ENCODE measurements at regions not wholly inside any gene's neighbourhood (a gene's known extent, or its start where the extent isn't known, plus 50 kb on each side); places are given as distances from the start of the nearest gene placed in this dataset.

DNA sequence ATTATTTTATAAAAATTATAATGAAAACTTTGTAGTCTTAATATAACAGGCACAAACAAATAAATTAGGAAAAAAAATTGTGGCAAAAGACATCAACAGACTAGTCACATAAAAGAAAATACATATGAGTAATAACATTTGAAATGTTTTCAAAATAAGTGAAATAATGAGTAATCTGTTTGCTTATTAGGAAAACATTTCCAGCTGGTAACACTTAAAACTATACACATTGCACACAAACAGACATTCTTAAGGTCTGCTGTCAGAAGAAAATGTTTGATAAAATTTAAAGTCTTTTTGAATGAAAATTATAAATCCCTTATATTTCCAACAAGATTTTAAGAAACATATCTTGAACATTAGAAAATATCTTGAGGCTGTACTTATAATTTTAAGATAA is 1326.3 kb upstream of the CADM2 start:
- no peak for DNase-seq (ENCODE audit: low read depth)
- no peak overlapping the region for H3K4me3 ChIP-seq (replicated peaks; ENCODE audit: low read depth, low read length)
- TF ChIP-seq, protein P1, sequence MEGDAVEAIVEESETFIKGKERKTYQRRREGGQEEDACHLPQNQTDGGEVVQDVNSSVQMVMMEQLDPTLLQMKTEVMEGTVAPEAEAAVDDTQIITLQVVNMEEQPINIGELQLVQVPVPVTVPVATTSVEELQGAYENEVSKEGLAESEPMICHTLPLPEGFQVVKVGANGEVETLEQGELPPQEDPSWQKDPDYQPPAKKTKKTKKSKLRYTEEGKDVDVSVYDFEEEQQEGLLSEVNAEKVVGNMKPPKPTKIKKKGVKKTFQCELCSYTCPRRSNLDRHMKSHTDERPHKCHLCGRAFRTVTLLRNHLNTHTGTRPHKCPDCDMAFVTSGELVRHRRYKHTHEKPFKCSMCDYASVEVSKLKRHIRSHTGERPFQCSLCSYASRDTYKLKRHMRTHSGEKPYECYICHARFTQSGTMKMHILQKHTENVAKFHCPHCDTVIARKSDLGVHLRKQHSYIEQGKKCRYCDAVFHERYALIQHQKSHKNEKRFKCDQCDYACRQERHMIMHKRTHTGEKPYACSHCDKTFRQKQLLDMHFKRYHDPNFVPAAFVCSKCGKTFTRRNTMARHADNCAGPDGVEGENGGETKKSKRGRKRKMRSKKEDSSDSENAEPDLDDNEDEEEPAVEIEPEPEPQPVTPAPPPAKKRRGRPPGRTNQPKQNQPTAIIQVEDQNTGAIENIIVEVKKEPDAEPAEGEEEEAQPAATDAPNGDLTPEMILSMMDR (IDR thresholded peaks at IDR 0.05; ENCODE audit: low read length, missing control alignments): no peak

DNA sequence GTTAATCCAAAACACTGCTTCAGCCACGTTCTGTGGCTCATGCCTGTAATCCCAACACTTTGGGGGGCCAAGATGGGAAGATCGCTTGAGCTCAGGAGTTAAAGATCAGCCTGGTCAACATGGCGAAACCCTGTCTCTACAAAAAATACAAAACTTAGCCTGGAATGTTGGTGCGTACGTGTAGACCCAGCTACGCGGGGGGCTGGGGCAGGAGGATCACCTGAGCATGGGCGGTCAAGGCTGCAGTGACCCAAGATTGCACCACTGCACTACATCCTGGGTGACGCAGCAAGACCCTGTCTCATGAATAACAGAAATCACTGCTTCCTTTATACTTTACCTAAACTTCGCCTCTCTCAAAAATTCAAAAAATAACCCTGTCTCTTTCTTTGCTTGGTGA is 1325.0 kb upstream of the CADM2 start:
- no peak for DNase-seq (ENCODE audit: low read depth)
- H3K4me3 ChIP-seq (replicated peaks; ENCODE audit: low read depth, low read length): no peak overlapping the region
- TF ChIP-seq, protein P1 (IDR thresholded peaks at IDR 0.05; ENCODE audit: low read length, missing control alignments): no peak

DNA sequence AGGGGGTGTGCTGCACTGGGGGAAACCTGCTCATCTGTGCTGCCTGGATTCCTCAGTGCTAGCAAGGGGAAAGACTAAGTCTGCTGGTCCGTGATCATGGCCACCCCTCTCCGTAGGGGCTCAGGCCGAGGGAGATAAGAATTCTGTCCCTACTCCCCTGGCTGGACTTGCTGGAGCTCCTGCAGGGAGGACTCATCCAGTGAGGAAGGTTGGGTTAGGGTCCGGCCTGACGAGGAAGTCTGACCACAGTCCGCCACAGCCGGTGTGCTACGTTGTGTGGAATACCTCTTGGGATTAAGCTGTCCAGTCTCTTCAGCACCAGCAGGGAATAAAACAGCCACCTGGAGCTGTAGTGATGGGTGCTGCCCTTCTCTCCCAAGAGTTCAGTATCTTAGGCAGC is 1309.1 kb upstream of the CADM2 start:
- no peak for DNase-seq (ENCODE audit: low read depth)
- TF ChIP-seq, protein P1 (IDR thresholded peaks at IDR 0.05; ENCODE audit: low read length, missing control alignments): no peak
- H3K4me3 ChIP-seq (replicated peaks; ENCODE audit: low read depth, low read length): no peak overlapping the region

DNA sequence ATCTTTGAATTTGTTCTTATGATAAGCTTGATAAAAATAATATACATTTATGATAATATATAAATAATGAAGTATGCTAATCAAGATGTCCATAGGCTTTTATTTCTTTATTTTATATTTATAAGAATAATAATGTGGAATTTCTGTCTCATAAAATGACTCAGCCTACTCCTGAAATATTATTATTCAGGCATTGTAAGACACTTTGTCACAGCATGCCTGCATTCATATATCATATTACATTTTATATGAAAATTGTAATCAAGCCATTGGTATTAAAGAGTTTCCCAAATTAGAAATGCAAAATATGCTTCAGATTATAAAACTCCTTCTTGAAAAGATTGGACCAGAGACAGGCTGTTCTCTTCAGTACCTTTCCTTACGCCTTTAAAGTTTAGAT is 1303.7 kb upstream of the CADM2 start:
- H3K4me3 ChIP-seq (replicated peaks; ENCODE audit: low read depth, low read length): no peak overlapping the region
- TF ChIP-seq, protein P1 (IDR thresholded peaks at IDR 0.05; ENCODE audit: low read length, missing control alignments): no peak
- no peak for DNase-seq (ENCODE audit: low read depth)

DNA sequence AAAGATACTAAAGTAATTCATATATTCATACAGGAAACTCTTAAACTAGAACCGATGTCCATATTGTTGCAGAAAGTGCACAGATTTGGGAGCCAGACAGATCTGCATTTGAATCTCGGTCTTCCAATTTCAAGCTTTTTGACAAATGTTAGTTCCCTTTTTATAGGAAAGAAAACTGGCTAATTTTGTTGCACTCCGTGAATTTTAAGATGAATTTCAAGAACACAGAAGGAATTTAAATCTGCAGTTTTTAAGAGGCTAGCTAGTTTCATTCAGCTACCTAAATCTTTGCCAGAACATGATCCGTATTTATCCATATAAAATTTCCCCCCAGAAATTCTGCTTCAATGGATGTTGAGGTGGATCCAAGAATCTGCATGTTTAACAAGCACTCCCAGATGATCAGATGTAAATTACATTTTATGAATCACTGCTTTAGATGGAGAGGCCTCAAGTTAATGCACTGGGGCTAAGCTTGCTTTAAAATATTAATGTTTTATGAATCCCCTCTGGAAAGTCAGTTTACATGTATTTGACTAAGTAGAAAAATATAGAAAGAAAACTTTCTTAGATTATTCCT is 1296.3 kb upstream of the CADM2 start:
- DNase-seq (ENCODE audit: low read depth): no peak
- no peak overlapping the region for H3K4me3 ChIP-seq (replicated peaks; ENCODE audit: low read depth, low read length)
- TF ChIP-seq, protein P1 (IDR thresholded peaks at IDR 0.05; ENCODE audit: low read length, missing control alignments): no peak

DNA sequence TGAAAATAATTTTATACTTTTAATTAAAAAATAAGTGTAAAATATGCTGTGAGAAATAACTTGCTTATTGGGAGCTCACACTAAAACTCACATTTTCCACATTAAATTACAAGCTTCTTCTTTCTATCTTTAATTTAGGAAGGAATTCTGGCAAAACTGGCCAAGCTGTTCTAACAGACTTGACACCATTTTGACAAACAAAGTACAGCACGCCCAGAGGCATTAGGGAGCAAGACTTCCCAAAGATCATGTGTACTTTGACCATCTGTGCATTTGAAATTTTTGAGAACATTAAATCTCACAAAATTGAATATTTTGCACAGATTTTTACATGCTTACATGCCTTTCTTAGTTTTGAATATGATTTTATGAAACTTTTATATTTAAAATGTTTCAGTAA is 1288.4 kb upstream of the CADM2 start:
- DNase-seq (ENCODE audit: low read depth): no peak
- no peak overlapping the region for H3K4me3 ChIP-seq (replicated peaks; ENCODE audit: low read depth, low read length)
- TF ChIP-seq, protein P1 (IDR thresholded peaks at IDR 0.05; ENCODE audit: low read length, missing control alignments): no peak

- no peak for DNase-seq (ENCODE audit: low read depth)
These were observed 1274.7 kb upstream of the CADM2 start for GRCh38 chr3:83683937-83684598.

More at GRCh38 chr3:83683937-83684598, 1274.7 kb upstream of the CADM2 start:
- no peak overlapping the region for H3K4me3 ChIP-seq (replicated peaks; ENCODE audit: low read depth, low read length)
- TF ChIP-seq, protein P1 (IDR thresholded peaks at IDR 0.05; ENCODE audit: low read length, missing control alignments): no peak

All from fibroblast of pulmonary artery (primary cell).